PC-9 (cell line): ENCODE measurements at regions not wholly inside any gene's neighbourhood (a gene's known extent, or its start where the extent isn't known, plus 50 kb on each side); places are given as distances from the start of the nearest gene placed in this dataset.

Experiments used
- BruUV-seq: library from RNA; stranded (reverse); fragments of 400-500 nt; replicated peaks from 2 replicates; lab custom pipeline; 2021; lab: Mats Ljungman, UMichigan
- CTCF ChIA-PET: fragments of 300-600 bp; sonication (Branson Sonifier 250); formaldehyde crosslinking; loops from one replicate; lab custom pipeline; 2022; ENCODE audit warnings: antibody characterized with exemption; lab: Charles Lee
- POLR2A ChIA-PET: fragments of 300-600 bp; sonication (Branson Sonifier 250); formaldehyde crosslinking; loops from one replicate; lab custom pipeline; 2022; ENCODE audit warnings: antibody characterized with exemption; ENCODE audit not compliant: unreplicated experiment; lab: Charles Lee
- DNase-seq, 2 experiments: peaks; one replicate each; pipeline versions ENCODE4 v3.0.0 to v3.0.0-alpha.2; 2015 to 2022; ENCODE audit warnings: mixed read lengths in 1 of 2
- H2AFZ ChIP-seq: fragments of 200-600 bp; sonication (generic); 2 replicates; pipeline ENCODE4 v1.8.1; 2017; ENCODE audit warnings: antibody characterized with exemption
- H3F3A ChIP-seq: fragments of 200-600 bp; sonication (generic); 2 replicates; pipeline ENCODE4 v1.8.1; 2017; ENCODE audit warnings: antibody characterized with exemption, mild to moderate bottlenecking, low read depth; ENCODE audit not compliant: insufficient read depth
- H3K27ac ChIP-seq: fragments of 200-600 bp; sonication (generic); 2 replicates; pipeline ENCODE4 v1.6.1; 2016; ENCODE audit warnings: mixed run types
- H3K27me3 ChIP-seq: fragments of 200-600 bp; sonication (generic); 2 replicates; pipeline ENCODE4 v1.6.1; 2016; ENCODE audit warnings: low read depth, mixed run types; ENCODE audit not compliant: insufficient read depth
- H3K36me3 ChIP-seq: fragments of 200-600 bp; sonication (generic); 2 replicates; pipeline ENCODE4 v1.6.1; 2016; ENCODE audit warnings: low read depth, mixed run types
- H3K4me1 ChIP-seq: fragments of 200-600 bp; sonication (generic); replicated peaks from 2 replicates; pipeline ENCODE4 v1.6.1; 2016; ENCODE audit warnings: mixed run types; ENCODE audit not compliant: insufficient read depth
- H3K4me2 ChIP-seq: fragments of 200-600 bp; sonication (generic); 2 replicates; pipeline ENCODE4 v1.6.1; 2017; ENCODE audit warnings: mixed run types
- H3K4me3 ChIP-seq: fragments of 200-600 bp; sonication (generic); 2 replicates; pipeline ENCODE4 v1.6.1; 2016; ENCODE audit warnings: mixed run types
- H3K79me2 ChIP-seq: fragments of 200-600 bp; sonication (generic); 2 replicates; pipeline ENCODE4 v1.6.1; 2017; ENCODE audit warnings: low read depth, mixed run types
- H3K9me2 ChIP-seq: fragments of 200-600 bp; sonication (generic); 2 replicates; pipeline ENCODE4 v1.8.1; 2017; ENCODE audit warnings: mild to moderate bottlenecking; ENCODE audit not compliant: insufficient read depth
- H3K9me3 ChIP-seq: fragments of 200-600 bp; sonication (generic); 2 replicates; pipeline ENCODE4 v1.8.1; 2016; ENCODE audit warnings: low read depth; ENCODE audit not compliant: insufficient read depth
- H4K20me1 ChIP-seq: fragments of 200-600 bp; sonication (generic); 2 replicates; pipeline ENCODE4 v1.8.1; 2017; ENCODE audit not compliant: insufficient read depth
- EZH2 ChIP-seq: fragments of 200-600 bp; sonication (generic); IDR thresholded peaks from 2 replicates; pipeline ENCODE4 v1.8.0; 2017; ENCODE audit warnings: antibody characterized with exemption, low read depth
- intact Hi-C: fragments of 100-400 bp; cut with micrococcal nuclease; formaldehyde crosslinking; loops from one replicate; pipeline ENCODE4 v1.10.0; 2022; ENCODE audit not compliant: unreplicated experiment
- TF ChIP-seq, protein P1 (sequence below): fragments of 200-600 bp; sonication (generic); conservative IDR thresholded peaks from 2 replicates; pipeline ENCODE4 v1.6.1; 2017; ENCODE audit warnings: mixed run types, antibody characterized with exemption, mild to moderate bottlenecking, moderate library complexity

DNA sequence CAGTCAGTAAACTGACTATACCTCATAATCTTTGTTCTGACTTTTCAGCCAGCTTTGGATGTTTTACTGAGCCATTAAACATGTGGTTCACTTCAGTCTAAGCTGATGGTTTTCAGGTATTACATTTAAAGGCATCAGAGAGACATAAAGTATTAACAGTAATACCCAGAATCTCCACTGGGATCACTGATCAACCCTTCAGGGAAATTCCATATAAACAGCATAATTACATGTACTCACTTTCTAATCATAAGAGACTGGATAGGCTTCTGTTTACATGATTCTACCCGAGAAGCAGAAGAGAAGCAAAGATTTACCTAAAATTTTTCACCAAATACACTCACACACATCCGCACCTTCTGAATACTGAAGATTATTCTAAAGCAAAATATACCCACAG, 186.7 kb upstream of the FREM1 start:
- no peaks in the 10 kb centered on the region for H3K9me2 ChIP-seq
- no peak for TF ChIP-seq EZH2
- TF ChIP-seq, protein P1, sequence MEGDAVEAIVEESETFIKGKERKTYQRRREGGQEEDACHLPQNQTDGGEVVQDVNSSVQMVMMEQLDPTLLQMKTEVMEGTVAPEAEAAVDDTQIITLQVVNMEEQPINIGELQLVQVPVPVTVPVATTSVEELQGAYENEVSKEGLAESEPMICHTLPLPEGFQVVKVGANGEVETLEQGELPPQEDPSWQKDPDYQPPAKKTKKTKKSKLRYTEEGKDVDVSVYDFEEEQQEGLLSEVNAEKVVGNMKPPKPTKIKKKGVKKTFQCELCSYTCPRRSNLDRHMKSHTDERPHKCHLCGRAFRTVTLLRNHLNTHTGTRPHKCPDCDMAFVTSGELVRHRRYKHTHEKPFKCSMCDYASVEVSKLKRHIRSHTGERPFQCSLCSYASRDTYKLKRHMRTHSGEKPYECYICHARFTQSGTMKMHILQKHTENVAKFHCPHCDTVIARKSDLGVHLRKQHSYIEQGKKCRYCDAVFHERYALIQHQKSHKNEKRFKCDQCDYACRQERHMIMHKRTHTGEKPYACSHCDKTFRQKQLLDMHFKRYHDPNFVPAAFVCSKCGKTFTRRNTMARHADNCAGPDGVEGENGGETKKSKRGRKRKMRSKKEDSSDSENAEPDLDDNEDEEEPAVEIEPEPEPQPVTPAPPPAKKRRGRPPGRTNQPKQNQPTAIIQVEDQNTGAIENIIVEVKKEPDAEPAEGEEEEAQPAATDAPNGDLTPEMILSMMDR, result no peak
- POLR2A ChIA-PET, result interaction anchor here (0.6 kb wide), 1 partner anchor 150 kb away, joined by 3 read pairs; no protein-coding TSS in a partner anchor
- H3K4me1 ChIP-seq, result no peaks in the 10 kb centered on the region
- CTCF ChIA-PET, result no interaction called here
- H3K27me3 ChIP-seq, result no peaks in the 10 kb centered on the region
- BruUV-seq, result no TSS peak
- H3F3A ChIP-seq, result no peaks in the 10 kb centered on the region
- H3K4me2 ChIP-seq, result no peak overlapping the region
- H3K79me2 ChIP-seq, result no peaks in the 10 kb centered on the region
- no peak overlapping the region for H3K4me3 ChIP-seq
- intact Hi-C loops, result no loop called here
- no peaks in the 10 kb centered on the region for H4K20me1 ChIP-seq
- no peak overlapping the region for H2AFZ ChIP-seq
- H3K36me3 ChIP-seq, result no peaks in the 10 kb centered on the region
- H3K9me3 ChIP-seq, result no peaks in the 10 kb centered on the region
- DNase-seq, result no peak
- no peak overlapping the region for H3K27ac ChIP-seq

DNA sequence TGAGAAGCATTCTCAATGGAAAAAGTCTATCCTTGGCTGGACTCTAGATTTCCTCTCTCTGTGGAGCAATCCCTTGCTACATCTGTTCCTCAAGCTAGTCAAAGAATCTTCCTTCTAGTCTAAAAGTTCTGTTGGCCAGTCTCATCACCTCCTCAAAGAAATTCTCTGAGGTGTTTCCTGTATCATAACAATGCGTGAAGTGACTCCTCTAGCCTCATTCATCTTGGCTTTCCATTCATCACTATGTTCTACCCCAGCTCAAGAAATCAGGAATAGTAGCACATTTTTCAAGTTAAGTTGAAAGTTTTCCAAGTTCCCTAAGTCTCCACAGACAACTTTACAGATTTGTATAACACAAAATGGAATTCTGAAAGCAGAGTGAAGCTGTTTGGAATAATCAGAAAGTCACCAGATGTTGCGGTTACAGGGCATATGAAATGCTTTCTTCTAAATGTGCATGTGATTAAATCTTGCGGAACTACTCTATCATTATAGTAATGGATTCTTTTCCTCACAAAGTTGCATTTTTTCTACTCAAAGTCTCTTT, 176.6 kb upstream of the FREM1 start:
- no peaks in the 10 kb centered on the region for H3F3A ChIP-seq
- intact Hi-C loops, result no loop called here
- H3K4me1 ChIP-seq, result no peaks in the 10 kb centered on the region
- no peaks in the 10 kb centered on the region for H4K20me1 ChIP-seq
- no peaks in the 10 kb centered on the region for H3K27me3 ChIP-seq
- H3K79me2 ChIP-seq, result no peaks in the 10 kb centered on the region
- no peak overlapping the region for H2AFZ ChIP-seq
- ChIA-PET CTCF (no interaction called here), POLR2A (no interaction called here)
- H3K36me3 ChIP-seq, result no peaks in the 10 kb centered on the region
- DNase-seq, result no peak
- H3K9me3 ChIP-seq, result no peaks in the 10 kb centered on the region
- no TSS peak for BruUV-seq
- H3K27ac ChIP-seq, result no peak overlapping the region
- no peak overlapping the region for H3K4me2 ChIP-seq
- H3K4me3 ChIP-seq, result no peak overlapping the region
- H3K9me2 ChIP-seq, result no peaks in the 10 kb centered on the region
- TF ChIP-seq, protein P1, result no peak
- no peak for TF ChIP-seq EZH2

- POLR2A ChIA-PET, result no interaction called here
Observed at GRCh38 chr9:15086156-15086763, 176.0 kb upstream of the FREM1 start.

More at GRCh38 chr9:15086156-15086763, 176.0 kb upstream of the FREM1 start:
- Histone ChIP-seq H3F3A (no peaks in the 10 kb centered on the region), H3K4me1 (no peaks in the 10 kb centered on the region), H2AFZ (no peak overlapping the region), H3K9me3 (no peaks in the 10 kb centered on the region), H3K27ac (no peak overlapping the region), H4K20me1 (no peaks in the 10 kb centered on the region), H3K79me2 (no peaks in the 10 kb centered on the region), H3K4me2 (no peak overlapping the region), H3K27me3 (no peaks in the 10 kb centered on the region), H3K4me3 (no peak overlapping the region), H3K36me3 (no peaks in the 10 kb centered on the region), H3K9me2 (no peaks in the 10 kb centered on the region)
- intact Hi-C loops, result no loop called here
- BruUV-seq, result no TSS peak
- CTCF ChIA-PET, result no interaction called here
- no peak for TF ChIP-seq EZH2
- TF ChIP-seq, protein P1, result no peak
- DNase-seq, result no peak
